Erythroblast (primary cell): ENCODE measurements at regions not wholly inside any gene's neighbourhood (a gene's known extent, or its start where the extent isn't known, plus 50 kb on each side); places are given as distances from the start of the nearest gene placed in this dataset.

Experiments
- DNase-seq, 2 experiments: peaks; one replicate each; lab custom pipeline; 2025; lab: John Stamatoyannopoulos, UW
- GATA1 ChIP-seq: IDR thresholded peaks from 2 replicates; pipeline ENCODE4 v1.6.1; 2011; ENCODE audit warnings: low read depth, mild to moderate bottlenecking, control low read depth, low read length, moderate library complexity
- POLR2A ChIP-seq: IDR thresholded peaks from 2 replicates; pipeline ENCODE4 v1.6.1; 2011; ENCODE audit warnings: mild to moderate bottlenecking, low read length

GRCh38 chr2:219967247-219968245 lies 340.1 kb downstream of the SLC4A3 start:
- no peak for DNase-seq
- TF ChIP-seq GATA1 = no peak
- TF ChIP-seq POLR2A = no peak

- no peak for DNase-seq
- TF ChIP-seq POLR2A (no peak), GATA1 (no peak)
Measured at GRCh38 chr2:219968685-219969345, 341.4 kb downstream of the SLC4A3 start.

- DNase-seq = no peak
- TF ChIP-seq POLR2A (no peak), GATA1 (no peak)
Measured at GRCh38 chr2:219969508-219969907, 342.1 kb downstream of the SLC4A3 start.

- no peak for TF ChIP-seq POLR2A
- TF ChIP-seq GATA1 = no peak
- DNase-seq = no peak
Measured at GRCh38 chr2:219973136-219973535, 345.7 kb downstream of the SLC4A3 start.

GRCh38 chr2:219976871-219977270 lies 349.4 kb downstream of the SLC4A3 start:
- no peak for DNase-seq
- TF ChIP-seq POLR2A (no peak), GATA1 (no peak)

GRCh38 chr2:219980638-219981037 lies 353.2 kb downstream of the SLC4A3 start:
- no peak for TF ChIP-seq POLR2A
- TF ChIP-seq GATA1 = no peak
- DNase-seq = no peak

GRCh38 chr2:219983836-219984235 lies 356.4 kb downstream of the SLC4A3 start:
- no peak for DNase-seq
- TF ChIP-seq GATA1 (no peak), POLR2A (no peak)

- DNase-seq = no peak
- no peak for TF ChIP-seq GATA1
- no peak for TF ChIP-seq POLR2A
Measured at GRCh38 chr2:219985017-219985416, 357.6 kb downstream of the SLC4A3 start.

- peak in 1 of 2 experiments; percentile 9 for DNase-seq
- TF ChIP-seq POLR2A (no peak), GATA1 (no peak)
Measured at GRCh38 chr2:219987830-219988229, 360.4 kb downstream of the SLC4A3 start.

- no peak for DNase-seq
- TF ChIP-seq GATA1 (no peak), POLR2A (no peak)
Measured at GRCh38 chr2:219989744-219990143, 362.3 kb downstream of the SLC4A3 start.

- TF ChIP-seq GATA1 = no peak
- TF ChIP-seq POLR2A = no peak
- DNase-seq = no peak
Measured at GRCh38 chr2:219991116-219991515, 363.7 kb downstream of the SLC4A3 start.

- TF ChIP-seq GATA1 (no peak), POLR2A (no peak)
- DNase-seq = no peak
Measured at GRCh38 chr2:219995399-219995798, 368.0 kb downstream of the SLC4A3 start.

- DNase-seq = no peak
- no peak for TF ChIP-seq POLR2A
- no peak for TF ChIP-seq GATA1
Measured at GRCh38 chr2:219995991-219996765, 368.7 kb downstream of the SLC4A3 start.

GRCh38 chr2:219997341-219997851 lies 370.0 kb downstream of the SLC4A3 start:
- peak; percentile 15 to 48 for DNase-seq
- TF ChIP-seq GATA1 = no peak
- TF ChIP-seq POLR2A = no peak
